HepG2 (cell line): ENCODE measurements at regions not wholly inside any gene's neighbourhood (a gene's known extent, or its start where the extent isn't known, plus 50 kb on each side); places are given as distances from the start of the nearest gene placed in this dataset.

Experiments
- ATAC-seq: fragments of 200-7000 bp; cut with Tn5 transposase; 3 replicates; pipeline ENCODE4 v1.9.1; 2020; ENCODE audit warnings: mild to moderate bottlenecking, moderate library complexity
- BruUV-seq: library from RNA; stranded (reverse); fragments of 400-500 nt; replicated peaks from 2 replicates; lab custom pipeline; 2021; lab: Mats Ljungman, UMichigan
- CTCF ChIA-PET: fragments of 300-600 bp; formaldehyde crosslinking; extraction: SDS; loops from one replicate; lab custom pipeline; 2021; ENCODE audit warnings: low total read pairs, inconsistent platforms, low intra/inter-chr PET ratio; lab: Yijun Ruan, JAX
- POLR2A ChIA-PET: fragments of 350-600 bp; sonication (Branson Sonifier 250); formaldehyde crosslinking; loops from one replicate; lab custom pipeline; 2020; ENCODE audit warnings: antibody characterized with exemption, inconsistent platforms; lab: Yijun Ruan, JAX
- DNase-seq: peaks from one replicate; pipeline ENCODE4 v3.0.0-alpha.2; 2015; ENCODE audit warnings: low spot score
- FAIRE-seq: peaks from 3 replicates; lab custom pipeline; 2011; peaks lifted over from hg19 to GRCh38; lab: Jason Lieb, UNC
- H2AFZ ChIP-seq: one replicate; pipeline ENCODE4 v1.6.1; 2011; ENCODE audit warnings: low read length, inconsistent platforms
- H3K27ac ChIP-seq: fragments of 300-600 bp; 3 replicates; pipeline ENCODE4 v1.8.0; 2011; ENCODE audit warnings: mixed run types, mild to moderate bottlenecking, mixed read lengths, low read length, inconsistent platforms; ENCODE audit not compliant: insufficient read depth; ENCODE audit errors: extremely low read length
- H3K27me3 ChIP-seq, 2 experiments: fragments of 200-600 bp in 1 of 2; 2 replicates in 1 of 2; 3 replicates in 1 of 2; pipeline versions ENCODE4 v1.6.0 to v1.8.0; 2011; ENCODE audit warnings: low read length in 2 of 2, mild to moderate bottlenecking in 2 of 2, moderate library complexity in 2 of 2, inconsistent platforms in 1 of 2; ENCODE audit not compliant: insufficient read depth in 2 of 2, control insufficient read depth in 1 of 2
- H3K36me3 ChIP-seq, 2 experiments: fragments of 200-600 bp in 1 of 2; replicated peaks in 1 of 2; 2 replicates in 1 of 2; 3 replicates in 1 of 2; pipeline versions ENCODE4 v1.5.1 to v1.8.0; 2011; ENCODE audit warnings: low read length in 2 of 2, inconsistent platforms in 1 of 2; ENCODE audit not compliant: insufficient read depth in 2 of 2, control insufficient read depth in 1 of 2
- H3K4me1 ChIP-seq: 2 replicates; pipeline ENCODE4 v1.5.1; 2012; ENCODE audit warnings: low read length, inconsistent platforms; ENCODE audit not compliant: insufficient read depth
- H3K4me2 ChIP-seq: 2 replicates; pipeline ENCODE4 v1.6.0; 2011; ENCODE audit warnings: low read depth, low read length, inconsistent platforms
- H3K4me3 ChIP-seq, 3 experiments: fragments of 200-600 bp in 1 of 3; sonication (generic), shearing (Covaris generic) in 1 of 3; replicated peaks in 1 of 3; 2 replicates each; pipeline ENCODE4 v1.5.1; 2011 to 2016; ENCODE audit warnings: low read length in 3 of 3, inconsistent platforms in 2 of 3, low read depth in 2 of 3, mild to moderate bottlenecking in 2 of 3, control low read depth in 1 of 3, mixed read lengths in 1 of 3; ENCODE audit not compliant: insufficient read depth in 1 of 3
- H3K79me2 ChIP-seq: one replicate; pipeline ENCODE4 v1.6.1; 2011; ENCODE audit warnings: low read length, inconsistent platforms; ENCODE audit not compliant: insufficient read depth
- H3K9ac ChIP-seq: 2 replicates; pipeline ENCODE4 v1.6.0; 2011; ENCODE audit warnings: mild to moderate bottlenecking, low read depth, low read length, inconsistent platforms; ENCODE audit not compliant: insufficient read depth
- H3K9me3 ChIP-seq: 2 replicates; pipeline ENCODE4 v1.5.1; 2012; ENCODE audit warnings: mild to moderate bottlenecking, low read length
- H4K20me1 ChIP-seq: 2 replicates; pipeline ENCODE4 v1.6.0; 2011; ENCODE audit warnings: inconsistent platforms, mild to moderate bottlenecking, low read length, moderate library complexity; ENCODE audit not compliant: insufficient read depth
- CC2D1A ChIP-seq: sonication (generic); formaldehyde crosslinking; IDR thresholded peaks from 2 replicates; pipeline ENCODE4 v1.8.1; 2023; ENCODE audit warnings: mild to moderate bottlenecking, missing genetic modification reagents
- CCDC6 ChIP-seq: sonication (generic); formaldehyde crosslinking; IDR thresholded peaks from 2 replicates; pipeline ENCODE4 v1.8.1; 2022; ENCODE audit warnings: mild to moderate bottlenecking, missing genetic modification reagents, moderate library complexity
- DR1 ChIP-seq: sonication (generic); formaldehyde crosslinking; IDR thresholded peaks from 2 replicates; pipeline ENCODE4 v1.8.0; 2021; ENCODE audit warnings: mild to moderate bottlenecking, missing genetic modification reagents, inconsistent platforms
- GABPA ChIP-seq, 2 experiments: IDR thresholded peaks; 2 replicates each; pipeline ENCODE4 v1.6.1; 2011 to 2016; ENCODE audit warnings: low read depth in 2 of 2, low read length in 1 of 2, missing biosample characterization in 1 of 2, missing genetic modification characterization in 1 of 2
- GATAD2A ChIP-seq: IDR thresholded peaks from 2 replicates; pipeline ENCODE4 v1.6.1; 2016
- HOXA5 ChIP-seq: sonication (generic); formaldehyde crosslinking; IDR thresholded peaks from 2 replicates; pipeline ENCODE4 v1.4.0; 2020; ENCODE audit warnings: missing genetic modification reagents
- RAD51 ChIP-seq: fragments of 450-650 bp; IDR thresholded peaks from 2 replicates; pipeline ENCODE4 v1.6.1; 2016; ENCODE audit warnings: borderline replicate concordance
- ZBTB34 ChIP-seq: sonication (generic); formaldehyde crosslinking; IDR thresholded peaks from 2 replicates; pipeline ENCODE4 v1.8.0; 2022; ENCODE audit warnings: mild to moderate bottlenecking, missing genetic modification reagents
- ZNF160 ChIP-seq: sonication (generic); formaldehyde crosslinking; IDR thresholded peaks from 2 replicates; pipeline ENCODE4 v1.8.0; 2022; ENCODE audit warnings: mild to moderate bottlenecking, inconsistent platforms, missing genetic modification reagents
- ZNF431 ChIP-seq: sonication (generic); formaldehyde crosslinking; IDR thresholded peaks from 2 replicates; pipeline ENCODE4 v1.9.0; 2022; ENCODE audit warnings: missing genetic modification reagents, low read depth, mild to moderate bottlenecking, borderline replicate concordance
- ZNF7 ChIP-seq: IDR thresholded peaks from 2 replicates; pipeline ENCODE4 v1.6.1; 2016; ENCODE audit warnings: missing biosample characterization, missing genetic modification reagents
- ZNF75D ChIP-seq: sonication (generic); formaldehyde crosslinking; IDR thresholded peaks from 2 replicates; pipeline ENCODE4 v1.8.1; 2023; ENCODE audit warnings: missing genetic modification reagents, mild to moderate bottlenecking, borderline replicate concordance
- ZNF879 ChIP-seq: sonication (generic); formaldehyde crosslinking; IDR thresholded peaks from 2 replicates; pipeline ENCODE4 v1.8.1; 2023; ENCODE audit warnings: missing genetic modification reagents
- WGBS: methylation state at CpG from one replicate; pipeline ENCODE4 v1.1.6; 2017; ENCODE audit warnings: low lambda C conversion rate; 5-methylcytosine and 5-hydroxymethylcytosine counted together
- in situ Hi-C: cut with HindIII; loops from 2 replicates; pipeline ENCODE4 v1.10.0; 2017; ENCODE audit warnings: low pct_unique_long_range_greater_than_20kb; ENCODE audit not compliant: extremely low pct_ligation_motif_present
- intact Hi-C: fragments of 100-400 bp; cut with micrococcal nuclease; formaldehyde crosslinking; loops from one replicate; pipeline ENCODE4 v1.10.0; 2022; ENCODE audit not compliant: unreplicated experiment
- TF ChIP-seq, protein P1 (sequence below): sonication (generic); formaldehyde crosslinking; IDR thresholded peaks from 2 replicates; pipeline ENCODE4 v1.4.0; 2020; ENCODE audit warnings: missing genetic modification reagents
- TF ChIP-seq, protein P2 (sequence below): sonication (generic); formaldehyde crosslinking; IDR thresholded peaks from 2 replicates; pipeline ENCODE4 v1.4.0; 2020; ENCODE audit warnings: mild to moderate bottlenecking, missing genetic modification reagents

DNA sequence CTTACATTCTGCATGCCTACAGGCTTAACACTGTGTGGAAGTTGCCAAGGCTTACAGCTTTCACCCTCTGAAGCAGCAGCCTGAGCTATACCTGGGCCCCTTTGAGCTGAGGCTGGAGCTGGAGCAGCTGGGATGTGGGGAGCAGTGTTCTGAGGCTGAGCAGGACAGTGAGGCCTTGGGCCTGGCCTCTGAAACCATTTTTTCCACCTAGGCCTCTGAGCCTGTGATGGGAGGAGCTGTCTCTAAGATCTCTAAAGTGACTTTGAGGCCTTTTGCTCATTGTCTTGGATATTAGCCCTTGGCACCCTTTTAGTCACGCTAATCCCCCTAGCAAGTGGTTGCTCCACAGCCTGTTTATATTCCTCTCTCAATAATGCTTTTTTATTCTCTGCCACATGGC is 59.9 kb upstream of the ZBED5 start:
- Histone ChIP-seq H3K4me3 (no peak overlapping the region), H2AFZ (no peak overlapping the region), H3K9me3 (no peaks in the 10 kb centered on the region), H3K27ac (no peak overlapping the region), H4K20me1 (no peaks in the 10 kb centered on the region), H3K4me1 (no peaks in the 10 kb centered on the region), H3K9ac (no peak overlapping the region), H3K27me3 (no peaks in the 10 kb centered on the region; a peak in 1 of 5 replicates), H3K79me2 (no peaks in the 10 kb centered on the region), H3K4me2 (no peak overlapping the region), H3K36me3 (no peaks in the 10 kb centered on the region)
- ChIA-PET POLR2A (no interaction called here), CTCF (no interaction called here)
- TF ChIP-seq, protein P1, sequence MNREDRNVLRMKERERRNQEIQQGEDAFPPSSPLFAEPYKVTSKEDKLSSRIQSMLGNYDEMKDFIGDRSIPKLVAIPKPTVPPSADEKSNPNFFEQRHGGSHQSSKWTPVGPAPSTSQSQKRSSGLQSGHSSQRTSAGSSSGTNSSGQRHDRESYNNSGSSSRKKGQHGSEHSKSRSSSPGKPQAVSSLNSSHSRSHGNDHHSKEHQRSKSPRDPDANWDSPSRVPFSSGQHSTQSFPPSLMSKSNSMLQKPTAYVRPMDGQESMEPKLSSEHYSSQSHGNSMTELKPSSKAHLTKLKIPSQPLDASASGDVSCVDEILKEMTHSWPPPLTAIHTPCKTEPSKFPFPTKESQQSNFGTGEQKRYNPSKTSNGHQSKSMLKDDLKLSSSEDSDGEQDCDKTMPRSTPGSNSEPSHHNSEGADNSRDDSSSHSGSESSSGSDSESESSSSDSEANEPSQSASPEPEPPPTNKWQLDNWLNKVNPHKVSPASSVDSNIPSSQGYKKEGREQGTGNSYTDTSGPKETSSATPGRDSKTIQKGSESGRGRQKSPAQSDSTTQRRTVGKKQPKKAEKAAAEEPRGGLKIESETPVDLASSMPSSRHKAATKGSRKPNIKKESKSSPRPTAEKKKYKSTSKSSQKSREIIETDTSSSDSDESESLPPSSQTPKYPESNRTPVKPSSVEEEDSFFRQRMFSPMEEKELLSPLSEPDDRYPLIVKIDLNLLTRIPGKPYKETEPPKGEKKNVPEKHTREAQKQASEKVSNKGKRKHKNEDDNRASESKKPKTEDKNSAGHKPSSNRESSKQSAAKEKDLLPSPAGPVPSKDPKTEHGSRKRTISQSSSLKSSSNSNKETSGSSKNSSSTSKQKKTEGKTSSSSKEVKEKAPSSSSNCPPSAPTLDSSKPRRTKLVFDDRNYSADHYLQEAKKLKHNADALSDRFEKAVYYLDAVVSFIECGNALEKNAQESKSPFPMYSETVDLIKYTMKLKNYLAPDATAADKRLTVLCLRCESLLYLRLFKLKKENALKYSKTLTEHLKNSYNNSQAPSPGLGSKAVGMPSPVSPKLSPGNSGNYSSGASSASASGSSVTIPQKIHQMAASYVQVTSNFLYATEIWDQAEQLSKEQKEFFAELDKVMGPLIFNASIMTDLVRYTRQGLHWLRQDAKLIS (CRISPR knock-in tag): no peak
- TF ChIP-seq ZNF75D (CRISPR knock-in tag) (no peak), ZNF431 (no peak), CC2D1A (no peak), GATAD2A (CRISPR knock-in tag) (no peak), HOXA5 (no peak), ZNF160 (CRISPR knock-in tag) (no peak), ZNF879 (CRISPR knock-in tag) (no peak), GABPA (IDR thresholded peaks at IDR 0.05; ENCODE audit: low read depth, low read length) (no peak), GABPA (CRISPR knock-in tag; IDR thresholded peaks at IDR 0.05; ENCODE audit: low read depth) (no peak), RAD51 (no peak), ZNF7 (no peak), ZBTB34 (no peak), DR1 (CRISPR knock-in tag) (no peak), CCDC6 (no peak)
- TF ChIP-seq, protein P2, sequence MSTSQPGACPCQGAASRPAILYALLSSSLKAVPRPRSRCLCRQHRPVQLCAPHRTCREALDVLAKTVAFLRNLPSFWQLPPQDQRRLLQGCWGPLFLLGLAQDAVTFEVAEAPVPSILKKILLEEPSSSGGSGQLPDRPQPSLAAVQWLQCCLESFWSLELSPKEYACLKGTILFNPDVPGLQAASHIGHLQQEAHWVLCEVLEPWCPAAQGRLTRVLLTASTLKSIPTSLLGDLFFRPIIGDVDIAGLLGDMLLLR (CRISPR knock-in tag): no peak
- in situ Hi-C loops (no loop called here), intact Hi-C loops (no loop called here)
- BruUV-seq: no TSS peak
- no peak for ATAC-seq
- no peak for FAIRE-seq
- WGBS: 0% methylated on average over 1 of the region's 1 CpG
- no peak for DNase-seq
